Esophagus squamous epithelium (tissue), 5 donors: ENCODE measurements at regions not wholly inside any gene's neighbourhood (a gene's known extent, or its start where the extent isn't known, plus 50 kb on each side); places are given as distances from the start of the nearest gene placed in this dataset.

Experiments used
- DNase-seq: peaks from one replicate; lab custom pipeline; 2025; lab: John Stamatoyannopoulos, UW
- H3K27ac ChIP-seq, 4 donors: fragments of 200-600 bp; sonication (generic); one replicate each; pipeline ENCODE4 v1.5.1; 2016 to 2019; ENCODE audit warnings: mild to moderate bottlenecking in 1 of 4
- H3K27me3 ChIP-seq, 4 donors: fragments of 200-600 bp; sonication (generic); 1 replicate in 3 of 4; 2 replicates in 1 of 4; pipeline versions ENCODE4 v1.5.1 to v1.6.0; 2017 to 2021; ENCODE audit warnings: antibody characterized with exemption in 1 of 4
- H3K36me3 ChIP-seq, 3 donors: fragments of 200-600 bp; sonication (generic); one replicate each; pipeline ENCODE4 v1.5.1; 2016 to 2019
- H3K4me1 ChIP-seq, 3 donors: fragments of 200-600 bp; sonication (generic); one replicate each; pipeline ENCODE4 v1.5.1; 2017 to 2019
- H3K4me3 ChIP-seq, 4 donors: fragments of 200-600 bp; sonication (generic); 1 replicate in 3 of 4; 2 replicates in 1 of 4; pipeline ENCODE4 v1.5.1; 2016 to 2019; ENCODE audit warnings: mild to moderate bottlenecking in 2 of 4, moderate library complexity in 1 of 4
- H3K9me3 ChIP-seq, 3 donors: fragments of 200-600 bp; sonication (generic); one replicate each; pipeline ENCODE4 v1.5.1; 2016 to 2019
- POLR2A ChIP-seq, 4 donors: fragments of 450-650 bp; IDR thresholded peaks; one replicate each; pipeline ENCODE4 v1.6.1; 2017; ENCODE audit warnings: antibody characterized with exemption in 4 of 4, mild to moderate bottlenecking in 4 of 4, moderate library complexity in 3 of 4
- WGBS, 2 donors: methylation state at CpG; one replicate each; pipeline ENCODE4 v1.1.5; 2018; 5-methylcytosine and 5-hydroxymethylcytosine counted together
- intact Hi-C: fragments of 100-400 bp; cut with DNase I; formaldehyde crosslinking; loops from one replicate; pipeline ENCODE4 v1.15.0; 2022
- TF ChIP-seq, protein P1 (sequence below), 6 experiments: fragments of 450-650 bp in 4 of 6; fragments of 200-600 bp in 2 of 6; sonication (generic) in 2 of 6; IDR thresholded peaks; one replicate each; pipeline ENCODE4 v1.5.1; 2016 to 2019; ENCODE audit warnings: antibody characterized with exemption in 6 of 6, mild to moderate bottlenecking in 4 of 6, moderate library complexity in 4 of 6
- donor health status: DM: yes; HTN: yes; CAD: no.

DNA sequence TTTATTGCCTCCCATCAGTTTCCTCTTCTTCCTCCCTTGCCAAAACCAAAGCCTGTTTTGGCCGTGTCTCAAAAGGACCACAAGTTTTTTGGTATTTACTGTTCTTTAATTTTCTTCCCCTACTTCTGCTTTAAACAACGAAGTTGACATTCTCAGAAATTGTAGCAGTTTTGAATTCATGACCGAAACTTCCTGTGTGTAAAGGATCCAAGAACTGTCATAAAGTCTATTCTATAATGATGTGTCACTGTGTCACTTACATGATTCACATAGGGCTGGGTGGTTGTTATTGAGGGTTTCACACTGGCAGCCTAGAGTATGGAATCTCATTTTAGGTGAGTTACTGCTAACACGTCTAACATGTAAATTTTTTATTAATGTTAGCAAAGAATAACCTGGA is 741.0 kb upstream of the KLHL1 start:
- Histone ChIP-seq H3K4me1 (no peaks in the 10 kb centered on the region), H3K27ac (no peak overlapping the region), H3K36me3 (no peaks in the 10 kb centered on the region), H3K9me3 (no peaks in the 10 kb centered on the region), H3K4me3 (no peak overlapping the region), H3K27me3 (no peaks in the 10 kb centered on the region)
- intact Hi-C loops, result no loop called here
- WGBS, 2 donors, result 40 to 42% methylated on average over 4 of the region's 4 CpGs
- DNase-seq, result no peak
- TF ChIP-seq, protein P1, sequence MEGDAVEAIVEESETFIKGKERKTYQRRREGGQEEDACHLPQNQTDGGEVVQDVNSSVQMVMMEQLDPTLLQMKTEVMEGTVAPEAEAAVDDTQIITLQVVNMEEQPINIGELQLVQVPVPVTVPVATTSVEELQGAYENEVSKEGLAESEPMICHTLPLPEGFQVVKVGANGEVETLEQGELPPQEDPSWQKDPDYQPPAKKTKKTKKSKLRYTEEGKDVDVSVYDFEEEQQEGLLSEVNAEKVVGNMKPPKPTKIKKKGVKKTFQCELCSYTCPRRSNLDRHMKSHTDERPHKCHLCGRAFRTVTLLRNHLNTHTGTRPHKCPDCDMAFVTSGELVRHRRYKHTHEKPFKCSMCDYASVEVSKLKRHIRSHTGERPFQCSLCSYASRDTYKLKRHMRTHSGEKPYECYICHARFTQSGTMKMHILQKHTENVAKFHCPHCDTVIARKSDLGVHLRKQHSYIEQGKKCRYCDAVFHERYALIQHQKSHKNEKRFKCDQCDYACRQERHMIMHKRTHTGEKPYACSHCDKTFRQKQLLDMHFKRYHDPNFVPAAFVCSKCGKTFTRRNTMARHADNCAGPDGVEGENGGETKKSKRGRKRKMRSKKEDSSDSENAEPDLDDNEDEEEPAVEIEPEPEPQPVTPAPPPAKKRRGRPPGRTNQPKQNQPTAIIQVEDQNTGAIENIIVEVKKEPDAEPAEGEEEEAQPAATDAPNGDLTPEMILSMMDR (IDR thresholded peaks at IDR 0.05), result no peak

DNA sequence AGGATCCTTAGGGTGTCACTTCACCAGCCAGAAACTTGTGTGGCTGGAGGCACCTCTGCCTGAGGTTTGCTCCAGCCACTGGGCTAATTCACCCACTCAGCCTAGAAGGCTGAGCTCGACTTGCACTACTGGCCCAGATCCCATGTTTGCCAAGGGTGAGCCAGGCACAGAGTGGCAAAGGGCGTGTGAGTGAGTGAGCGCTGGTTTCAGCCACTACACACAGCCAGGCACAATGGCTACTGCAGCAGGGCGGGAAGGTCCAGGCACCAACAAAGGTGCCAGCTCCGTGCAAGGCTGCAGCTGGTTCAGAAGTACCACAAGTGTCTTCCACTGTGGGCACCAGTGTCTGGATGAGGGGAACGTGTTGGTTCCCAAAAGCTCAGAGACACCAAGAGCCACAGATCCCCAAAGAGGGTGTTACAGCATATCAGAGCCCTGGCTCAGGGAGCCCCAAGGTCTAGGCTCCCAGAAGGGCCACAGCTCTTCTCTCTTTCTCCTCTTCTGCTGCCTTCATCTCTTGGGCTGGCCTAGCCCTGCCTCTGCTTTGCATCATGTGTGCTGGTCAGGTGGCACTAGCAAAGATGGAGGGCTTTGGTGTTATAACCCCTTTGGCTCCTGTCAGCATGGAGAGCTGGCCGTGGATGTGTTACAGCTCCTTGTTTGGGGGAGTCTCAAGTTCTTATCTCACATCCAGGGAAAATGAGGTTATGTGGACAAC is 736.3 kb upstream of the KLHL1 start:
- no peak for DNase-seq
- Histone ChIP-seq H3K27ac (no peak overlapping the region), H3K4me3 (no peak overlapping the region), H3K27me3 (no peaks in the 10 kb centered on the region), H3K36me3 (no peaks in the 10 kb centered on the region), H3K4me1 (no peaks in the 10 kb centered on the region), H3K9me3 (peaks cover 0 to 16% (median 14%) of the 10 kb centered on the region in 3 donors)
- intact Hi-C loops, result no loop called here
- 50 to 71% methylated on average over 1 to 2 of the region's 7 CpGs for WGBS, 2 donors
- TF ChIP-seq, protein P1 (IDR thresholded peaks at IDR 0.05), result no peak
- no peak for TF ChIP-seq POLR2A (IDR thresholded peaks at IDR 0.05)

DNA sequence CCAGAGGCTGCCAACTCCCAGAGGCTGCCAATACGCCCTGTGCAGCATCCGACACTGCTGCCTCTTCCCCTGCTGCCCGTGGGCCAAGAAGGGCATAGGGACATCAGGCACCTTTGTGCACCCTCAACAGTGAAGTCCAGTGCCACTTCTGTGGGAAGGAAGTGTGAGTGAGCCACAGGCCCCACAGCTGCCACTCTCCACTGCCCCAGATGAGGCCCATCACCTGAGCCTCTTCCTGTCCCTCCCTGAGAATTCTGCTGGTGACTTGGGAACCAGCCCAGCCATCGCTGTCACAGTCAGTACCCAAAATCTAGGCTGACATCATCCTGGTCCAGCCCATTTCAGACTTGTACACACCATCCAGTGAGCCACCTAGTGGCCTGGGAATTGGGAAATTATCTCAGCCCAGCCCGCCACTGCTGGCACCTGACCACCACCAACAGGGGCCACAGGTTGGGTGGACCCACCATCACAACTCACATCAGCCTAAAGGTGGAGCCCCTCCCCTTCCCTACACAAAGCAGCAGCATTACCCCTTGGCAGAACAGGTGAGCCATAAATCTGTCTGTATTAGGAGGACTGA is 733.9 kb upstream of the KLHL1 start:
- TF ChIP-seq, protein P1 (IDR thresholded peaks at IDR 0.05), result no peak
- TF ChIP-seq POLR2A (IDR thresholded peaks at IDR 0.05), result no peak
- Histone ChIP-seq H3K27ac (no peak overlapping the region), H3K4me1 (no peaks in the 10 kb centered on the region), H3K36me3 (no peaks in the 10 kb centered on the region), H3K4me3 (no peak overlapping the region), H3K9me3 (peaks cover 0 to 16% (median 14%) of the 10 kb centered on the region in 3 donors), H3K27me3 (no peaks in the 10 kb centered on the region)
- intact Hi-C loops, result no loop called here
- 75 to 80% methylated on average over 1 to 4 of the region's 5 CpGs for WGBS, 2 donors
- no peak for DNase-seq

DNA sequence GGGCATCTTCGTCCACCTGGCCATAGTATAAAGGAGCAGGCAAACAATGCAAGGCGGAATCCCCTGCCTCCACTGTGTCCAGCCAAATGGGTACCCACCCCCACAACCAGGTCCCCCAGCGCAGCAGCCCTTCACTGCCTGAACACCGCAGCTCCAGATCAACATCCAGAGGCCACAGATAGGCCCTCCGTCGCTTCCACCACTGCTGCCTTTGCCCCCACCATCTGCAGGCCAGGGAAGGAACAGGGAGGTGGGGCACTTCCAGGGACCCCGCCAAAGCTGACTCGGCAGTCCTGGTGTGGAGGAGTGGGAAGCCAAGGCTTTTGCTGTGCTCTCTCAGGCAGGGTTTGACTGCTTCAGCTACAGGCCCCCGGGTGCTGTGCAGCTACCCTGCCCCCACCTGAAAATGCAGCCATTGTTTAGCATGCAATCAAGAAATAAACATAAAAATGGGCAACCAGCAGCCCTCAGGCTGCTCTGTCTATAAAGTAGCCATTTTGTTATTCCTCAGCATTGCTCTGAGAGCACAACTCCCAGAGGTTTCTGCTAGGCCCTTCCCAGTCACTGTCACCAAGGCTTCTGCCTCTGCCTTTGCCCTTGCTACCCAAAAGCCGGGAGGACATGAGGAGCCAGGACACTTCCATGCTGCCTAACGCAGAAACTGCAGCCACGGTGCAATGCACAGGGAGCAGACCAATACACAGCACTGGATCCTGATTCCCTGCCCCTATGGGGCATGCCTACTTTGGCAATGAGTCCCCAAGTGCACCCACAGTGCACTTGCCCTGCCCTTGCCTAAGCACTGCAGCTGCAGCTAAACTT is 733.2 kb upstream of the KLHL1 start:
- H3K27me3 ChIP-seq, result no peaks in the 10 kb centered on the region
- H3K9me3 ChIP-seq, result peaks cover 0 to 16% (median 14%) of the 10 kb centered on the region in 3 donors
- H3K4me1 ChIP-seq, result no peaks in the 10 kb centered on the region
- H3K36me3 ChIP-seq, result no peaks in the 10 kb centered on the region
- intact Hi-C loops, result no loop called here
- no peak for DNase-seq
- H3K4me3 ChIP-seq, result no peak overlapping the region
- H3K27ac ChIP-seq, result no peak overlapping the region
- TF ChIP-seq, protein P1 (IDR thresholded peaks at IDR 0.05), result no peak
- no peak for TF ChIP-seq POLR2A (IDR thresholded peaks at IDR 0.05)
- WGBS, 2 donors, result 95 to 100% methylated on average over 1 to 3 of the region's 12 CpGs

DNA sequence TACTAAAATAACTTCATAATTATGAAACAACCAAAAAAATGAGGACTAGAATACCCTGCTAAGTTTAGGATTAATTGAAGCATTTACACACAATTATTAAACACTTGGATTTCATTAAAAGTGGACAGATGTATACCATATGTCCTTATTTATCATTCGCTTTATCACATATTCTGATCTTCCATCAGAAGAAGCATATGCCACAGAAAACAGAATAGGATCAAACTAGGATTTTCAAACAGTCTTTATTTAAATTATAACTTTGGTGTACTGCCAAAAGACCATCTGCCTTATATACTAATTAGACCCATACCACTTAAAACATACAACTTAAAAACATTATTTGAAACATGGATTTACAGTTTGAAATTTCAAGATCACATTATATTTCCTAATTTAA is 727.1 kb upstream of the KLHL1 start:
- no peaks in the 10 kb centered on the region for H3K4me1 ChIP-seq
- H3K36me3 ChIP-seq, result no peaks in the 10 kb centered on the region
- WGBS, 2 donors, result 74 to 78% methylated on average over 1 of the region's 1 CpG
- no peak overlapping the region for H3K4me3 ChIP-seq
- H3K9me3 ChIP-seq, result peaks cover 0 to 3% (median 0%) of the 10 kb centered on the region in 3 donors
- DNase-seq, result no peak
- TF ChIP-seq, protein P1 (IDR thresholded peaks at IDR 0.05), result no peak
- TF ChIP-seq POLR2A (IDR thresholded peaks at IDR 0.05), result no peak
- H3K27ac ChIP-seq, result no peak overlapping the region
- intact Hi-C loops, result no loop called here
- H3K27me3 ChIP-seq, result no peaks in the 10 kb centered on the region
